Astrocyte (in vitro differentiated cells and primary cell): ENCODE measurements at regions not wholly inside any gene's neighbourhood (a gene's known extent, or its start where the extent isn't known, plus 50 kb on each side); places are given as distances from the start of the nearest gene placed in this dataset.
"Not testable (repeated sequence)": the region's sequence is repeated elsewhere in the genome, so short reads cannot be mapped to it uniquely, and the experiment has no call there.

Experiments
- EZH2 ChIP-seq: IDR thresholded peaks from 2 replicates; pipeline ENCODE4 v1.6.1; 2012; ENCODE audit warnings: mild to moderate bottlenecking, low read length, inconsistent platforms; ENCODE audit not compliant: insufficient read depth
- TF ChIP-seq, protein P1 (sequence below): IDR thresholded peaks from 2 replicates; pipeline ENCODE4 v1.5.1; 2011; ENCODE audit warnings: low read depth, mild to moderate bottlenecking, inconsistent platforms, low read length, moderate library complexity; ENCODE audit not compliant: insufficient read depth

DNA sequence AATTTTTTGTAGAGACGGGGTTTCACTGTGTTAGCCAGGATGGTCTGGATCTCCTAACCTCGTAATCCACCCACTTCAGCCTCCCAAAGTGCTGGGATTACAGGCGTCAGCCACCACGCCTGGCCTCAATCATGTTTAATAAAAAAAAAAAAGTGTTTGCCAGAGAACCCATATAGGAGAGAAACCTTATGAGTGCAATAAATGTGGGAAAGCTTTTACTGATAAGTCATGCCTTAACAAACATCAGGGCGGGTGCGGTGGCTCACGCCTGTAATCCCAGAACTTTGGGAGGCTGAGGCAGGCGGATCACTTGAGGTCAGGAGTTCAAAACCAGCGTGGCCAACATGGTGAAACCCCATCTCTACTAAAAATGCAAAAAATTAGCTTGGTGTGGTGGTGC, 110.9 kb upstream of the PPP2R5A start:
- TF ChIP-seq, protein P1, sequence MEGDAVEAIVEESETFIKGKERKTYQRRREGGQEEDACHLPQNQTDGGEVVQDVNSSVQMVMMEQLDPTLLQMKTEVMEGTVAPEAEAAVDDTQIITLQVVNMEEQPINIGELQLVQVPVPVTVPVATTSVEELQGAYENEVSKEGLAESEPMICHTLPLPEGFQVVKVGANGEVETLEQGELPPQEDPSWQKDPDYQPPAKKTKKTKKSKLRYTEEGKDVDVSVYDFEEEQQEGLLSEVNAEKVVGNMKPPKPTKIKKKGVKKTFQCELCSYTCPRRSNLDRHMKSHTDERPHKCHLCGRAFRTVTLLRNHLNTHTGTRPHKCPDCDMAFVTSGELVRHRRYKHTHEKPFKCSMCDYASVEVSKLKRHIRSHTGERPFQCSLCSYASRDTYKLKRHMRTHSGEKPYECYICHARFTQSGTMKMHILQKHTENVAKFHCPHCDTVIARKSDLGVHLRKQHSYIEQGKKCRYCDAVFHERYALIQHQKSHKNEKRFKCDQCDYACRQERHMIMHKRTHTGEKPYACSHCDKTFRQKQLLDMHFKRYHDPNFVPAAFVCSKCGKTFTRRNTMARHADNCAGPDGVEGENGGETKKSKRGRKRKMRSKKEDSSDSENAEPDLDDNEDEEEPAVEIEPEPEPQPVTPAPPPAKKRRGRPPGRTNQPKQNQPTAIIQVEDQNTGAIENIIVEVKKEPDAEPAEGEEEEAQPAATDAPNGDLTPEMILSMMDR = not testable (repeated sequence)
- not testable (repeated sequence) for TF ChIP-seq EZH2
